ENCODE measurements at regions not wholly inside any gene's neighbourhood (a gene's known extent, or its start where the extent isn't known, plus 50 kb on each side); places are given as distances from the start of the nearest gene placed in this dataset.

- intact Hi-C loops (cut with micrococcal nuclease; ENCODE audit: unreplicated experiment): no loop called here
- no peak overlapping the region for H3K27ac ChIP-seq (ENCODE audit: low read length)
- H3K36me3 ChIP-seq (ENCODE audit: control insufficient read depth, insufficient read depth, low read length): no peaks in the 10 kb centered on the region
- ChIA-PET CTCF (no interaction called here), POLR2A (no interaction called here)
- H3K4me1 ChIP-seq (ENCODE audit: control insufficient read depth, insufficient read depth, low read length): no peaks in the 10 kb centered on the region
- H3K9me3 ChIP-seq (ENCODE audit: control insufficient read depth, insufficient read depth, low read depth, low read length): no peaks in the 10 kb centered on the region
- DNase-seq (ENCODE audit: low read depth, low spot score) (no peak), ATAC-seq (no peak)
- in situ Hi-C loops (cut with HindIII; ENCODE audit: low pct_unique_long_range_greater_than_20kb, low sequenced_read_pairs): no loop called here
- no TSS peak for BruUV-seq (replicated peaks)
- H3K27me3 ChIP-seq (ENCODE audit: control insufficient read depth, insufficient read depth, low read length): no peaks in the 10 kb centered on the region
- no peak for TF ChIP-seq SIN3A (IDR thresholded peaks at IDR 0.05; ENCODE audit: borderline replicate concordance, insufficient read depth, low read depth, low read length)
- TF ChIP-seq POLR2AphosphoS5 (IDR thresholded peaks at IDR 0.05; ENCODE audit: low read depth, low read length): no peak
- TF ChIP-seq, protein P1, sequence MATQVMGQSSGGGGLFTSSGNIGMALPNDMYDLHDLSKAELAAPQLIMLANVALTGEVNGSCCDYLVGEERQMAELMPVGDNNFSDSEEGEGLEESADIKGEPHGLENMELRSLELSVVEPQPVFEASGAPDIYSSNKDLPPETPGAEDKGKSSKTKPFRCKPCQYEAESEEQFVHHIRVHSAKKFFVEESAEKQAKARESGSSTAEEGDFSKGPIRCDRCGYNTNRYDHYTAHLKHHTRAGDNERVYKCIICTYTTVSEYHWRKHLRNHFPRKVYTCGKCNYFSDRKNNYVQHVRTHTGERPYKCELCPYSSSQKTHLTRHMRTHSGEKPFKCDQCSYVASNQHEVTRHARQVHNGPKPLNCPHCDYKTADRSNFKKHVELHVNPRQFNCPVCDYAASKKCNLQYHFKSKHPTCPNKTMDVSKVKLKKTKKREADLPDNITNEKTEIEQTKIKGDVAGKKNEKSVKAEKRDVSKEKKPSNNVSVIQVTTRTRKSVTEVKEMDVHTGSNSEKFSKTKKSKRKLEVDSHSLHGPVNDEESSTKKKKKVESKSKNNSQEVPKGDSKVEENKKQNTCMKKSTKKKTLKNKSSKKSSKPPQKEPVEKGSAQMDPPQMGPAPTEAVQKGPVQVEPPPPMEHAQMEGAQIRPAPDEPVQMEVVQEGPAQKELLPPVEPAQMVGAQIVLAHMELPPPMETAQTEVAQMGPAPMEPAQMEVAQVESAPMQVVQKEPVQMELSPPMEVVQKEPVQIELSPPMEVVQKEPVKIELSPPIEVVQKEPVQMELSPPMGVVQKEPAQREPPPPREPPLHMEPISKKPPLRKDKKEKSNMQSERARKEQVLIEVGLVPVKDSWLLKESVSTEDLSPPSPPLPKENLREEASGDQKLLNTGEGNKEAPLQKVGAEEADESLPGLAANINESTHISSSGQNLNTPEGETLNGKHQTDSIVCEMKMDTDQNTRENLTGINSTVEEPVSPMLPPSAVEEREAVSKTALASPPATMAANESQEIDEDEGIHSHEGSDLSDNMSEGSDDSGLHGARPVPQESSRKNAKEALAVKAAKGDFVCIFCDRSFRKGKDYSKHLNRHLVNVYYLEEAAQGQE (IDR thresholded peaks at IDR 0.05; ENCODE audit: insufficient read depth in 1 of 2, low read depth in 2 of 2, low read length in 1 of 2): no peak
- TF ChIP-seq CTCF (IDR thresholded peaks at IDR 0.05): no peak
- TF ChIP-seq TCF7L2 (IDR thresholded peaks at IDR 0.05; ENCODE audit: low read depth, low read length): no peak
- no peak overlapping the region for H3K4me3 ChIP-seq (ENCODE audit: low read depth in 2 of 2, low read length in 2 of 2)
Observed at GRCh38 chr13:76783798-76784197, 102.4 kb downstream of the KCTD12 start.

DNA sequence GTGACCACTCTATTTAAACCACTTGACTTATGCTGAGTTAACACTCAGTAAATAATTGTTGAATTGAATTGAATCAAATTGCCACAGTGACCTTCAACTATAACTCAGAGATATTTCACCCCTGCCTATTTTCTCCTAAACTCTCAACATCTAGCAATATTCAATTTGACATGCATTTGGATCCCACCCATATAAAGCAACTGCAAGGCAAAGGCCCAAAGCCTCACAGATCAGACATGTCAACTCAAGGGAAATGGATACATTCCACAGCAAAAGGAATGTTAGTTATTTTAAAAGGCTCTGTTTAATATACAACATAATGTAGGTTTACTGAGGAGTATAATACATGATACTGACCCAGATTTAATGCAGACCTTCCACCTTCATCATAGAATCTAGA is 107.4 kb downstream of the KCTD12 start:
- intact Hi-C loops (cut with micrococcal nuclease; ENCODE audit: unreplicated experiment) (no loop called here), in situ Hi-C loops (cut with HindIII; ENCODE audit: low pct_unique_long_range_greater_than_20kb, low sequenced_read_pairs) (no loop called here)
- H3K27me3 ChIP-seq (ENCODE audit: control insufficient read depth, insufficient read depth, low read length): no peaks in the 10 kb centered on the region
- TF ChIP-seq, protein P1 (IDR thresholded peaks at IDR 0.05; ENCODE audit: insufficient read depth in 1 of 2, low read depth in 2 of 2, low read length in 1 of 2): no peak
- TF ChIP-seq CTCF (IDR thresholded peaks at IDR 0.05) (no peak), TCF7L2 (IDR thresholded peaks at IDR 0.05; ENCODE audit: low read depth, low read length) (no peak), POLR2AphosphoS5 (IDR thresholded peaks at IDR 0.05; ENCODE audit: low read depth, low read length) (no peak)
- ChIA-PET CTCF (no interaction called here), POLR2A (no interaction called here)
- no peak overlapping the region for H3K27ac ChIP-seq (ENCODE audit: low read length)
- H3K9me3 ChIP-seq (ENCODE audit: control insufficient read depth, insufficient read depth, low read depth, low read length): no peaks in the 10 kb centered on the region
- H3K4me3 ChIP-seq (ENCODE audit: low read depth in 2 of 2, low read length in 2 of 2): no peak overlapping the region
- no peaks in the 10 kb centered on the region for H3K4me1 ChIP-seq (ENCODE audit: control insufficient read depth, insufficient read depth, low read length)
- no peaks in the 10 kb centered on the region for H3K36me3 ChIP-seq (ENCODE audit: control insufficient read depth, insufficient read depth, low read length)
- no peak for DNase-seq (ENCODE audit: low read depth, low spot score)
- no TSS peak for BruUV-seq (replicated peaks)
- no peak for ATAC-seq

All from Panc1 (cell line).